ENCODE measurements at regions not wholly inside any gene's neighbourhood (a gene's known extent, or its start where the extent isn't known, plus 50 kb on each side); places are given as distances from the start of the nearest gene placed in this dataset.

DNA sequence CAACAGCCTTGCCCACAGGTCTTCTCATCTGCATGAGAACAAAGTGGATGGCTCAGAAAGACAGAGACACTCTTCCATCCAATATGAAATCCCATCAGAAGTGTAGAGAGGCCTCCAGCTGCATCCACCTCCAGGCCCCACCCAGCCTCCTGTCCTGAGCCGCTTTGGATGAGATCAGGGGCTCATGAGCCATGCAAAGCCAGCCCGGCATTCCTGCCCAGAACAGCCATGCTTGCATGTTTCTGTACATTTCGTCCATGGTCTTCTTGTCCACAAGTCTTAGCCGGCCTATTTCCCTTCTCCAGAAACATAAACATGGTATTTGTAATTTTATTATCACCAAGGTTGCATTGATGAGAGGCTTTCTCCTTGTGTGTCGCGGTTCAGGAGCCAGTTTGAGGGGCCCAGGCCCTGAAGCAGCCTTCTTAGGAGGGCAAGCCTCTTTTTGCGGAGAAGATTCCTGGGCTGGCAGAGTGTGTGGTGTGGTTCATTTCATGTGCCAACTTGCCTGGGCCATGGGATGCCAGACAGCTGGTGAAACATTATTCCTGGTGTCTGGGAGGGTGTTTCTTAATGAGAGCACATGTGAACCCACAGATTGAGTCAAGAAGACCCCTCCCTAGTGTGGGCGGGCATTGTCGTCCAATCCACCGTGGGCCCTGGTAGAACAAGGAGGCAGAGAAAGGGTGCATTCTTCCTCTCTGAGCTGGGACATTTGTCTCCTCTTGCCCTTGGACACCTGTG is 928.9 kb downstream of the TBC1D22A start:
- DNase-seq (ENCODE audit: low read depth in 2 of 2): no peak

DNA sequence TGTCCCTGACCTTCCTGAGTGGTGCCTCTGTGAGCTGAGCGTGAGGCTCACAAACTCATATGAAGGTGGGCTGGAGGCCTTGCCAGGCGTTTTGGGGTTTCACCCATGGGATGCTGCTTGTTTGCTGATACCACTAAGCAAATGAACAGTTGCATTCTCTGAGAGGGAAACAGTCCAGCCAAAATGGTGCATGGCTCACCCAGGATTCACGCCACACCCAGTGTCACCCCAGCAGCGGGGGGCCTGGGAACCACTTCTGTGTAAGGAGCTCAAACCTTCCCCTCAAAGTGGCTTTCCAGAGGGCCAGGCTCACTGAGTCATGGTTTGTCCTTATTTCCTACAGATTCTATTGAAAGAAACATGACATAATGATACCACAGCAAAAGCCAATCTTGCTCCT is 928.1 kb downstream of the TBC1D22A start:
- DNase-seq (ENCODE audit: low read depth in 2 of 2): no peak

DNA sequence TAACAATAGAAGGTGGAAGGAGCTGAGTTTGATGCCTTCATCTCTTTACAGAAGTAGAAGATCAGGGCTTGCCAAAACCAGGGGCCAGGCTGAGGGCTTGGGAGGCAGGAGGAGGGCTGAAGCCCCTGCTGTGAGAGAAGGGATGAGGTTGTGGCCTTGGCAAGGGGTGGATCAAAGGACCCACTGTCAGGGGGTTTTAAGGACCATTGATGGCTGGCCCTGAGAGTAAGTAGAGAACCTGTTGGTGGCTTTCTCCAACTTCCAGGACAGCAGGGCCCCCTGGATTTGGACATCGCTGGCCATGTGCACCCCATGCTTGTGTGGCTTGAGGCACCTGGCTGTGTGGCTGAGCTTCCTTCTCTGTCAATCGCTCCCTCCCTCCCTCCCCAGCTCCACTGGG is 927.7 kb downstream of the TBC1D22A start:
- no peak for DNase-seq (ENCODE audit: low read depth in 2 of 2)

DNA sequence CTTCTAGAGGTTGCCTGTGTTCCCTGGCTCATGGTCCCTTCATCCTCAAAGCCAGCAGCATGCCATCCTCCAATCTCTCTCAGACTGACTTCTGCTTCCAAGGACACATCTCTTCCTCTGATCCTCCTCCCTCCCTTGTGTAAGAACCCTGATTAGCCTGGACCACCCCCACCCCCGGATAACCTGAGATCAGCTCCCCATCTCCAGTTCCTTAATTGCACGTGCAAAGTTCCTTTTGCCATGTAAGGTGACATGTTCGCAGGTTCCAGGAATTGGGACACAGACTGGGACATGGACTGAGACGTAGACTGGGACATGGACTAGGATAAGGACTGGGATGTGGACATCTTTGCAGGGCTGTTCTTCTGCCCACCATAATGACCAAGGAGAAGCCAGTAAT is 925.3 kb downstream of the TBC1D22A start:
- DNase-seq (ENCODE audit: low read depth in 2 of 2): no peak

DNA sequence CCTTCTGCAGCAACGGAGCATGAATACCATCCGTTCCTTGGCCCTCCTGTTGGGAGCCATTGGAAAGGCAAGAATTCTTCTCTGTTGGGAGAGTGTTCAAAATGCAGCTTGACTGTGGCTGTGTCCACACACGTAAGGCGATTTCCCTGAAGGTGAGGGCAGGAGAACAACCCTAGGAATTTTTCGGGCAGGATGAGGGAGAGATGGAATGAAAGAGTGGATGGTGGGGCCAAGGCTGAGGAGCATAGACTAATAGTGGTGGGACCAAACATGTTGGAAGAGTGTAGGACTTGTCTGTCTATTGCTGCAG is 924.9 kb downstream of the TBC1D22A start:
- DNase-seq (ENCODE audit: low read depth in 2 of 2): no peak

DNA sequence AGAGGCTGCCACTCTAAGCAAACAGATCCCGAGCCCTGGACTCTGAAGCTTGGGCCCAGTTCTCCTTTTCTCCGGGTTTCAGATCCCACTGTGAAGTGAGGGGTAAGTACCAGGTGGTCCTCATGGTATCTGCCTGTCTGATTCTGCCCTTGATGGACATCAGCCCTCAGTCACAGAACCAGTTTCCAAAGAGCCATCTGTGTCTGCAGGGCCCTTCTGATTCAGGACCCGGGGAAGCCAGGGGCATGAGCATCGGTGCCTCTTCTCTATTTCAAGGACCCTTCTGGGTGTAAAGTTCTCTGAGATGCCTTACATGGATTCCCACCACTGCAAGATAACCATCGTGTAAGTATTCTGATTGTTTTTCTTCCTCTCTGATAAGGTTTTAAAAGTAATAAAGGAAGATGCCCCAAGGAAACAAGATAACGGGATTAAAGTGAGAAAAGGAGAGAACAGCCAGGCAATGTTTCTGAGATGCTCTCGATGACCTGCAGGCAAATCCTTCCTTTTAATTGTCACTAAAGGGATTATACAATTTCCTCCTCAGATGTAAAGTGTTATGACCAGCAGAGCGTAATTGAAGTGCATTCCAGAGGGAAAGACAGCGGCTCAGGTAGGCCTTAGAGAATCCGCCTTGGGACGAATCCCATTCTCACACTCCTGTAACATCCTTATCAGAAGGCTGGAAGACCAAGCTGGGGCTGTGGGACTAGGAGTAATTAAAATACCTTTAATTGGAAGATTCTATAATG is 924.3 kb downstream of the TBC1D22A start:
- DNase-seq (ENCODE audit: low read depth in 2 of 2): no peak

- DNase-seq (ENCODE audit: low read depth in 2 of 2): no peak
Measured at GRCh38 chr22:47681411-47682165, 919.1 kb downstream of the TBC1D22A start.

DNA sequence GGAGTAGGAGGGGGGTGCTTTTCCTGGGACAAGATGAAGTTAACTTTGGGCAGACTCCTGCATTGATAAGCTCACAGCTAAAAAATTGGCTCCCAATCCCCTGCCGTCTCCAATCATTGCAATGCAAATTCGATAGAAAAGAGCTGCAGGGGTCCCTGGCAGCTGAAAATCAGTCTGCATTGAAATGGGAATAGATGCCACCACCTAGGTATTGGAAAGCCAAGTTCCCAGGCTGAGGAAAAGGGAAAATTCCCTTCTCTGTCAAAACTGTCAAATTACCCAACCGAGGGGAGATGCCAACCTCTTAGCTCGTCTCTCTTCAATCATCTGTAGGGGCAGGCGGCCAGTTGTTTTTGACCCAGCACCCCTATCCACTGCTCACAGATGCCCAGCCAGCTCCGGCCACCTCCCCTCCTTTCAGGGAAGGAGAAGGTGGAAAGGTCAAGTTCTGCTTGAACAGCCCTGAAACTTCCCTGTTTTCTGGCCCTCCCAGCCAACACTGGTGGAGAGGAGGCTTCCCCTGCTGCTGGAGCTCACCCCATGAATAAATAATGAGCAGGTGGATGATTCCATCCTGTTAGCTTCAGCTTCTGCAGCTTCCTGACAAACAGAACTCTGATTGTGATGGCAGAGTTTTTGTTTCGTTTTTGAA is 916.3 kb downstream of the TBC1D22A start:
- no peak for DNase-seq (ENCODE audit: low read depth in 2 of 2)

GRCh38 chr22:47678048-47678447 is 915.6 kb downstream of the TBC1D22A start:
- DNase-seq (ENCODE audit: low read depth in 2 of 2): no peak

- no peak for DNase-seq (ENCODE audit: low read depth in 2 of 2)
Measured at GRCh38 chr22:47676685-47677084, 914.2 kb downstream of the TBC1D22A start.

- no peak for DNase-seq (ENCODE audit: low read depth in 2 of 2)
Measured at GRCh38 chr22:47674600-47674999, 912.1 kb downstream of the TBC1D22A start.

GRCh38 chr22:47673557-47673956 is 911.1 kb downstream of the TBC1D22A start:
- DNase-seq (ENCODE audit: low read depth in 2 of 2): no peak

- no peak for DNase-seq (ENCODE audit: low read depth in 2 of 2)
Measured at GRCh38 chr22:47672526-47672925, 910.1 kb downstream of the TBC1D22A start.

GRCh38 chr22:47665151-47665550 is 902.7 kb downstream of the TBC1D22A start:
- no peak for DNase-seq (ENCODE audit: low read depth in 2 of 2)

DNA sequence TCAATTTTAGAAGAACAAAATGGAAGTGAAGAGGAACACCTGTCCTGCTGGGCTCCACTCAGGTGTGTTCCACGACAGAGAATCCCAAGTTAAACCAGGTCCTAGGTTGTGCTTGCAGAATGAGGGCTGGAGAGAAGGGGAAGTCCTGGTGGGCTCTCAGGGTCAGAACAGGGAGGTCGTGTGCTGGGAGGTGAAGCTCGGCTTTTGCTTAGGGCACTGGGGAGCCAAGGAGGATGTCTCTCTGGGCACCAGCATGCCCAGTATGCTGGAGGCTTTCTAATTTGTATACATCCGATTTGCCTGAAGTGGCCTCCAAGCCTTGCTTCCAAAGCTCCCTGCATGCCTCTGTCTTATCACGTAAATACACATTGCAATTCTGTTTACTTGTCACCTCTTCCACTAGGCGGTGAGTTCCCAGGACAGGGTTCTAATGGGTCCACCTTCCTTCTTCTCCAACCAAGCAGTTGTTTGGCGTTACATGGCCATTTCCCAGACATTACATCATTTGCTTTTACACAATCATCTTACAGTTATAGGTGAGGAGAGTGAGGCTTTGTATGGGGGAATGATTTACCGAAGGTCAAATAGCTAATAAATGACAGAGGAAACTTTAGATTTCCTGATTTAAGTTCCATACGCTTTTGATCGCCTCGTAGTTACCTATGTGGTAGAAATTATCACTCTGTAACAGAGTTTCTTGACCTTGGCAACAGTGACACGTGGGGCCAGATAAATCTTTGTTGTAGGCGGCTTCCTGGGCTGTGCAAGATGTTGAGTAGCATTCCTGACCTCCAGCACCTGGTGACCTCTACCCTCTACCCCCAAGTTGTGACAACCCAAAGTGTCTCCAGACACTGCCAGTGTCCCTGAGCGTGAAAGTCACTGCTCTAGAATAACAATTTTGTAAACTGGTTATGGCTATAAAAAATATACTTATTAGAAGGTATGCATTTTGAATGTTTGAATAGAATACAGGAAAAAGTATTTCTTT is 901.5 kb downstream of the TBC1D22A start:
- DNase-seq (ENCODE audit: low read depth in 2 of 2): no peak

- DNase-seq (ENCODE audit: low read depth in 2 of 2): no peak
Measured at GRCh38 chr22:47659467-47660223, 897.2 kb downstream of the TBC1D22A start.

DNA sequence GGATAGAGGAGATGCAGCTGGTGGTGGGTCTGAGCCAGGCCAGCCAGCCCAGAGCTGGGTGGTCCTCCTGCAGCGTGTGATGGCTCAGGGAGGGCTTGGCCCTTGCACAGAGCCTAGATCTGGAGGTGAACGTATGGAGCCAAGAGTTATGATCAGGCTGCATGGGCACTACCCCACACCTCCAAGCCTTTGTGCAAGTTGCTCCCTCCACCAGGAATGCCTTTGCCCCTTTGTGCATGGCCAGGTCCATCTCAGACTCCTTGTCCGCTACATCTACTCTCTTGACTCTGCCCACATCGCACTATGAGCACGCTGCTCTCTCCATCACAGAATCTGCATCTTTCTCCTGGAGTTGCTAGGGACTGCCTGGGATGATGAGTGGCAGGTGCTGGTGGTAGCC is 895.7 kb downstream of the TBC1D22A start:
- DNase-seq (ENCODE audit: low read depth in 2 of 2): no peak

- no peak for DNase-seq (ENCODE audit: low read depth in 2 of 2)
Measured at GRCh38 chr22:47657224-47657623, 894.8 kb downstream of the TBC1D22A start.

- DNase-seq (ENCODE audit: low read depth in 2 of 2): no peak
Measured at GRCh38 chr22:47656806-47657205, 894.4 kb downstream of the TBC1D22A start.

DNA sequence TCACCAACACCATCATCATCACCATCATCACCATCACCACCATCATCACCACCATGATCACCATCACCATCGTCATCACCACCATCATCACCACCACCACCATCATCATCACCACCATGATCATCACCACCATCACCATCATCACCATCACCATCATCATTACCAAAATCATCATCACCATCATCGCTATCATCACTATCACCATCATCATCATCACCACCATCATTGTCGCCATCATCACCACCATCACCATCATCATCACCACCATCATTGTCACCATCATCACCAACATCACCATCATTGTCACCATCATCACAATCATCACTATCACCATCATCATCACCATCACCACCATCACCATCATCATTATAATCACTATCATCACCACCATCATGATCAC is 893.5 kb downstream of the TBC1D22A start:
- no peak for DNase-seq (ENCODE audit: low read depth in 2 of 2)
